Peyer's patch (tissue), 4 donors: ENCODE measurements at regions not wholly inside any gene's neighbourhood (a gene's known extent, or its start where the extent isn't known, plus 50 kb on each side); places are given as distances from the start of the nearest gene placed in this dataset.

Experiments used
- DNase-seq, 3 donors: peaks; one replicate each; pipeline ENCODE4 v3.0.0-alpha.2; 2017 to 2019
- H3K27ac ChIP-seq, 4 donors: fragments of 200-600 bp; sonication (generic); one replicate each; pipeline ENCODE4 v1.5.1; 2016 to 2019
- H3K27me3 ChIP-seq, 2 donors: fragments of 200-600 bp; sonication (generic); one replicate each; pipeline ENCODE4 v1.5.1; 2019
- H3K36me3 ChIP-seq, 3 donors: fragments of 200-600 bp; sonication (generic); one replicate each; pipeline ENCODE4 v1.5.1; 2016 to 2019
- H3K4me1 ChIP-seq, 4 donors: fragments of 200-600 bp; sonication (generic); one replicate each; pipeline ENCODE4 v1.5.1; 2016 to 2019
- H3K4me3 ChIP-seq, 4 donors: fragments of 200-600 bp; sonication (generic); 1 replicate in 3 of 4; 2 replicates in 1 of 4; pipeline ENCODE4 v1.5.1; 2016 to 2019; ENCODE audit warnings: mild to moderate bottlenecking in 1 of 4
- H3K9me3 ChIP-seq, 4 donors: fragments of 200-600 bp; sonication (generic); one replicate each; pipeline ENCODE4 v1.5.1; 2016 to 2019; ENCODE audit warnings: mild to moderate bottlenecking in 1 of 4
- CTCF ChIP-seq, 6 experiments: fragments of 450-650 bp in 4 of 6; fragments of 200-600 bp in 2 of 6; sonication (generic) in 1 of 6; IDR thresholded peaks; one replicate each; pipeline ENCODE4 v1.5.1; 2017 to 2019; ENCODE audit warnings: antibody characterized with exemption in 6 of 6, mild to moderate bottlenecking in 3 of 6, moderate library complexity in 1 of 6
- POLR2A ChIP-seq, 2 donors: fragments of 450-650 bp; IDR thresholded peaks; one replicate each; pipeline ENCODE4 v1.5.1; 2017; ENCODE audit warnings: antibody characterized with exemption in 2 of 2, mild to moderate bottlenecking in 2 of 2, moderate library complexity in 2 of 2

GRCh38 chr5:89299998-89300397 lies 417.0 kb upstream of the MEF2C start:
- Histone ChIP-seq H3K36me3 (no peaks in the 10 kb centered on the region), H3K4me1 (no peaks in the 10 kb centered on the region), H3K27ac (no peak overlapping the region), H3K27me3 (no peaks in the 10 kb centered on the region), H3K4me3 (no peak overlapping the region), H3K9me3 (no peaks in the 10 kb centered on the region)
- DNase-seq = no peak
- TF ChIP-seq POLR2A (IDR thresholded peaks at IDR 0.05) = no peak
- TF ChIP-seq CTCF (IDR thresholded peaks at IDR 0.05) = no peak

GRCh38 chr5:89297066-89297465 lies 414.1 kb upstream of the MEF2C start:
- no peak for DNase-seq

GRCh38 chr5:89293810-89294209 lies 410.8 kb upstream of the MEF2C start:
- Histone ChIP-seq H3K4me3 (no peak overlapping the region), H3K27me3 (no peaks in the 10 kb centered on the region), H3K4me1 (no peaks in the 10 kb centered on the region), H3K9me3 (no peaks in the 10 kb centered on the region), H3K36me3 (no peaks in the 10 kb centered on the region), H3K27ac (no peak overlapping the region)
- no peak for TF ChIP-seq POLR2A (IDR thresholded peaks at IDR 0.05)
- no peak for DNase-seq

More at GRCh38 chr5:89297066-89297465, 414.1 kb upstream of the MEF2C start:
- Histone ChIP-seq H3K4me3 (no peak overlapping the region), H3K27ac (no peak overlapping the region), H3K36me3 (no peaks in the 10 kb centered on the region), H3K4me1 (no peaks in the 10 kb centered on the region), H3K27me3 (no peaks in the 10 kb centered on the region), H3K9me3 (no peaks in the 10 kb centered on the region)
- TF ChIP-seq CTCF (IDR thresholded peaks at IDR 0.05) = no peak
- TF ChIP-seq POLR2A (IDR thresholded peaks at IDR 0.05) = no peak

GRCh38 chr5:89292487-89292886 lies 409.5 kb upstream of the MEF2C start:
- H3K4me1 ChIP-seq = no peaks in the 10 kb centered on the region
- TF ChIP-seq POLR2A (IDR thresholded peaks at IDR 0.05) (no peak), CTCF (IDR thresholded peaks at IDR 0.05) (no peak)
- H3K27me3 ChIP-seq = no peaks in the 10 kb centered on the region
- no peaks in the 10 kb centered on the region for H3K9me3 ChIP-seq
- H3K27ac ChIP-seq = no peak overlapping the region
- H3K36me3 ChIP-seq = no peaks in the 10 kb centered on the region
- DNase-seq = no peak
- H3K4me3 ChIP-seq = no peak overlapping the region

GRCh38 chr5:89289604-89290003 lies 406.6 kb upstream of the MEF2C start:
- H3K36me3 ChIP-seq = no peaks in the 10 kb centered on the region
- no peaks in the 10 kb centered on the region for H3K9me3 ChIP-seq
- H3K4me1 ChIP-seq = no peaks in the 10 kb centered on the region
- TF ChIP-seq CTCF (IDR thresholded peaks at IDR 0.05) = no peak
- TF ChIP-seq POLR2A (IDR thresholded peaks at IDR 0.05) = no peak
- DNase-seq = no peak
- H3K27ac ChIP-seq = no peak overlapping the region
- no peaks in the 10 kb centered on the region for H3K27me3 ChIP-seq
- H3K4me3 ChIP-seq = no peak overlapping the region

- H3K9me3 ChIP-seq = no peaks in the 10 kb centered on the region
- DNase-seq = no peak
- TF ChIP-seq CTCF (IDR thresholded peaks at IDR 0.05) = no peak
- no peak for TF ChIP-seq POLR2A (IDR thresholded peaks at IDR 0.05)
- no peaks in the 10 kb centered on the region for H3K4me1 ChIP-seq
- no peaks in the 10 kb centered on the region for H3K36me3 ChIP-seq
- no peaks in the 10 kb centered on the region for H3K27me3 ChIP-seq
- no peak overlapping the region for H3K27ac ChIP-seq
- no peak overlapping the region for H3K4me3 ChIP-seq
Observed at GRCh38 chr5:89287964-89288363, 405.0 kb upstream of the MEF2C start.
